ENCODE measurements at regions not wholly inside any gene's neighbourhood (a gene's known extent, or its start where the extent isn't known, plus 50 kb on each side); places are given as distances from the start of the nearest gene placed in this dataset.

- no peak for TF ChIP-seq POLR2A (IDR thresholded peaks at IDR 0.05)
- TF ChIP-seq, protein P1, sequence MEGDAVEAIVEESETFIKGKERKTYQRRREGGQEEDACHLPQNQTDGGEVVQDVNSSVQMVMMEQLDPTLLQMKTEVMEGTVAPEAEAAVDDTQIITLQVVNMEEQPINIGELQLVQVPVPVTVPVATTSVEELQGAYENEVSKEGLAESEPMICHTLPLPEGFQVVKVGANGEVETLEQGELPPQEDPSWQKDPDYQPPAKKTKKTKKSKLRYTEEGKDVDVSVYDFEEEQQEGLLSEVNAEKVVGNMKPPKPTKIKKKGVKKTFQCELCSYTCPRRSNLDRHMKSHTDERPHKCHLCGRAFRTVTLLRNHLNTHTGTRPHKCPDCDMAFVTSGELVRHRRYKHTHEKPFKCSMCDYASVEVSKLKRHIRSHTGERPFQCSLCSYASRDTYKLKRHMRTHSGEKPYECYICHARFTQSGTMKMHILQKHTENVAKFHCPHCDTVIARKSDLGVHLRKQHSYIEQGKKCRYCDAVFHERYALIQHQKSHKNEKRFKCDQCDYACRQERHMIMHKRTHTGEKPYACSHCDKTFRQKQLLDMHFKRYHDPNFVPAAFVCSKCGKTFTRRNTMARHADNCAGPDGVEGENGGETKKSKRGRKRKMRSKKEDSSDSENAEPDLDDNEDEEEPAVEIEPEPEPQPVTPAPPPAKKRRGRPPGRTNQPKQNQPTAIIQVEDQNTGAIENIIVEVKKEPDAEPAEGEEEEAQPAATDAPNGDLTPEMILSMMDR (IDR thresholded peaks at IDR 0.05) = no peak
These were observed 139.5 kb upstream of the NDUFV2 start for GRCh38 chr18:8962855-8963635.
